Activated T-helper 1 cell treated with anti-CD3 and anti-CD28 coated beads, Interleukin-12 subunit alpha, Interleukin-12 subunit beta, Interleukin-2, Interleukin-4 antibody, amounts not matched to agents 30 ng/mL and 10 ng/mL and 1 ng/mL, durations not matched to agents 14 hours and 24 hours and 36 hours (primary cell): ENCODE measurements at regions not wholly inside any gene's neighbourhood (a gene's known extent, or its start where the extent isn't known, plus 50 kb on each side); places are given as distances from the start of the nearest gene placed in this dataset.

Experiments used
- DNase-seq: peaks from one replicate; pipeline ENCODE4 v3.0.0; 2021; ENCODE audit warnings: low spot score
- H3K27ac Mint-ChIP-seq: one replicate; pipeline ENCODE4 v1.8.0; 2021; ENCODE audit warnings: mild to moderate bottlenecking, mixed read lengths
- H3K27me3 Mint-ChIP-seq: one replicate; pipeline ENCODE4 v1.8.0; 2022; ENCODE audit warnings: mild to moderate bottlenecking, moderate library complexity, mixed read lengths; ENCODE audit not compliant: insufficient read depth
- H3K36me3 Mint-ChIP-seq: one replicate; pipeline ENCODE4 v1.8.0; 2021; ENCODE audit warnings: low read depth, mixed read lengths
- H3K4me1 Mint-ChIP-seq: one replicate; pipeline ENCODE4 v1.8.0; 2021; ENCODE audit warnings: low read depth, mixed read lengths
- H3K4me3 Mint-ChIP-seq: one replicate; pipeline ENCODE4 v1.8.0; 2021; ENCODE audit warnings: mild to moderate bottlenecking, moderate library complexity, mixed read lengths
- H3K9me3 Mint-ChIP-seq: one replicate; pipeline ENCODE4 v1.8.0; 2021; ENCODE audit warnings: mixed read lengths
- intact Hi-C: fragments of 100-400 bp; cut with micrococcal nuclease; formaldehyde crosslinking; loops from one replicate; pipeline ENCODE4 v1.15.1; 2024

- no peak overlapping the region for H3K27ac Mint-ChIP-seq
- no peaks in the 10 kb centered on the region for H3K27me3 Mint-ChIP-seq
- DNase-seq = no peak
- no peaks in the 10 kb centered on the region for H3K36me3 Mint-ChIP-seq
- peaks cover 15% of the 10 kb centered on the region for H3K4me1 Mint-ChIP-seq
- H3K4me3 Mint-ChIP-seq = no peak overlapping the region
- intact Hi-C loops = no loop called here
- H3K9me3 Mint-ChIP-seq = peaks cover 6% of the 10 kb centered on the region
Observed at GRCh38 chr5:173826086-173826427, 62.1 kb upstream of the CPEB4 start.

- Mint-ChIP-seq H3K4me1 (peaks cover 9% of the 10 kb centered on the region), H3K4me3 (no peak overlapping the region), H3K9me3 (peaks cover 6% of the 10 kb centered on the region), H3K27me3 (no peaks in the 10 kb centered on the region), H3K27ac (no peak overlapping the region), H3K36me3 (no peaks in the 10 kb centered on the region)
- no peak for DNase-seq
- intact Hi-C loops = no loop called here
Observed at GRCh38 chr5:173826428-173827350, 61.5 kb upstream of the CPEB4 start.

DNA sequence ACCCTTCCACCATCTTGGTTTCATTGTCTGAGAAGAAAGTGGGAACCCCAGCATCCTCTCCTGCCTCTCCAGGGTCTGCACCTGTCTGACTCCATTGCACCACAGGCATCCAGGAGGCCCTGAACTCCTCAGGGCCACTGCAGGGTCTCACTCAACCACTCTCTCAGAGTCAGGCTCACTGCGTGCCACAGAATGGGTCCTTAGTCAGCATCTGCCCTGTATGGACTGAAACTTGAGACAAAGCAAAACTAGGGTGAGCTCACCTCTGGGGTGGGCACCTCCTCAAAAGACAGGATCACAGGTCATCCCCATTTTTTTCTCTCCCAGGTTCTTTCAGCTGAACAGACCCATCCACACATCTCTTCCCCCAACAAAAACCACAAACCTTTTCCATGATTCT, 59.2 kb upstream of the CPEB4 start:
- H3K36me3 Mint-ChIP-seq = no peaks in the 10 kb centered on the region
- intact Hi-C loops = no loop called here

DNA sequence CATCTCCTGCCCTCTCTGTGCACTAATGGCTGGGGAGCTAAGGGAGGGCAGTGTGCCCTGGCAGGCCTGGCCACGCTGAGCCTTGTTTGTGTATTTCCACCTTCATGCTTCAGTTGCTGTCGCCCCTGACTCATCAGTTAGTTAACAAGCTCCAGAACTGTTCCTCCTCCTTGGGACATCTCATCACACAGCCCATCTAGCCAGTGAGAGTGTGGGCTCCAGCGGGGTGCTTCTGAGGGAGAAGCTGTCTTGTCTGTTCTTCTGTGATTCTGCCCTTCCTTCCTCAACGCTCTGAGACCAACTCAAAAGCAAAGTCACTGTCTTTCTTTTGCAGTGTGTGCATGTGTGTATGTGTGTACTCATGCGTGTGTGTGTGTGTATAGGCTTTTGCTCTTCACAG, 58.3 kb upstream of the CPEB4 start:
- no peak overlapping the region for H3K27ac Mint-ChIP-seq
- H3K36me3 Mint-ChIP-seq = no peaks in the 10 kb centered on the region
- no peak for DNase-seq
- H3K9me3 Mint-ChIP-seq = peaks cover 6% of the 10 kb centered on the region
- intact Hi-C loops = no loop called here
- no peak overlapping the region for H3K4me3 Mint-ChIP-seq
- H3K27me3 Mint-ChIP-seq = peaks cover 2% of the 10 kb centered on the region
- H3K4me1 Mint-ChIP-seq = no peaks in the 10 kb centered on the region

More for the DNA sequence above, 59.2 kb upstream of the CPEB4 start:
- H3K4me1 Mint-ChIP-seq = no peaks in the 10 kb centered on the region
- peaks cover 6% of the 10 kb centered on the region for H3K9me3 Mint-ChIP-seq
- no peak overlapping the region for H3K4me3 Mint-ChIP-seq
- peaks cover 2% of the 10 kb centered on the region for H3K27me3 Mint-ChIP-seq
- no peak overlapping the region for H3K27ac Mint-ChIP-seq
- no peak for DNase-seq

DNA sequence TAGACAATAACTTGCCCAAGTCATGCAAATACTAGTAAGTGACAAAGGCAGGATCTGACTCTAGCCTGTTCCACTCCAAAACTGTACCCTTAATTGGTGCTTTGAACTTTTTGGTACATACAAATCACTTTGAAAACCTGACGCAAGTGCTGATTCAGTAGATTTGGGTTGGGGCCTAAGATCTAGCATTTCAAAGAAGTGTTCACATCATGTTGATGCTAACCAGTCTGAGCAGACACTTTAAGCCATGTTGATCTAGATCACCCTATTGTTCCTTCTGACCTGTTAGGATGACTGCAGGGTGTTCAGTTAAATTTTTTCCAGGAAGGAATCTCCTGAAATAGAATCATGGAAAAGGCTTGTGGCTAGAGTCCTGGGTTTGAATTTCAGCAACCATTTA, 57.7 kb upstream of the CPEB4 start:
- intact Hi-C loops = no loop called here

DNA sequence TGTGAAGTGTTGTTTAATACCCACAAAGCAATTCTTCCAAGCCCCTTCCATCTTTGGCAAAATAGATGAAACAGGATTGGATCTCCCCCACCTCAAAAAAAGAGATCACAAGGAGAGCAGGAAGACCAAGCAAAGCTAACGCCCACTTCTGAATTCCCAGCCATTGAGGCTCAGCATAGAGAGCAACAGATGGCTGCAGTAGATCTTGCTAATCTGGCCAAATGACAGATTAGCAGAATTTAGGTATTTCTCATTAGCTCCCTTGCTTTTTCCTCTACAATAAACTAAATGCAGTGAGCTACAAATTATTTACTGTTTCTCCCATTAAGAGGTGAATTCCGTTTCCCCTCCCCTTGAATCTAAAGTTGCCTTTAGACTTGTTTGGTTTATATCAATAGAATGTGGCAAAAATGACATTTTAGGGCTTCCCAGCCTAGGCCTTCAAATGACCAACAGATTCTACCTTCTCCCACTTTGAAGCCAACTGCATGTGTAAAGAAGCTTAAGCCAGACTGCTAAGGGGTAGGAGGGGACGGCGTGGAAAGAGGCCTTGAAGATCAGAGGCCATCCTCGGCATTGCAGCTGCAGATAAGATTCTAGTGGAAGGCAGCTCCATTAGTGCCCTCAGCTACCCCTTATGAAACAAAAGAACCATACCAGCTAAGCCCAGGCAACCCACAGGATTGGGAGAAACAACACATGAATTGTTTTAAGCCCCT, 56.8 kb upstream of the CPEB4 start:
- H3K27ac Mint-ChIP-seq = no peak overlapping the region
- H3K36me3 Mint-ChIP-seq = no peaks in the 10 kb centered on the region
- peaks cover 6% of the 10 kb centered on the region for H3K9me3 Mint-ChIP-seq
- no peaks in the 10 kb centered on the region for H3K4me1 Mint-ChIP-seq
- no peak overlapping the region for H3K4me3 Mint-ChIP-seq
- H3K27me3 Mint-ChIP-seq = peaks cover 2% of the 10 kb centered on the region
- intact Hi-C loops = no loop called here
- DNase-seq = no peak

More for the DNA sequence above, 57.7 kb upstream of the CPEB4 start:
- Mint-ChIP-seq H3K4me3 (no peak overlapping the region), H3K9me3 (peaks cover 6% of the 10 kb centered on the region), H3K27ac (no peak overlapping the region), H3K4me1 (no peaks in the 10 kb centered on the region), H3K36me3 (no peaks in the 10 kb centered on the region), H3K27me3 (peaks cover 2% of the 10 kb centered on the region)
- DNase-seq = no peak

DNA sequence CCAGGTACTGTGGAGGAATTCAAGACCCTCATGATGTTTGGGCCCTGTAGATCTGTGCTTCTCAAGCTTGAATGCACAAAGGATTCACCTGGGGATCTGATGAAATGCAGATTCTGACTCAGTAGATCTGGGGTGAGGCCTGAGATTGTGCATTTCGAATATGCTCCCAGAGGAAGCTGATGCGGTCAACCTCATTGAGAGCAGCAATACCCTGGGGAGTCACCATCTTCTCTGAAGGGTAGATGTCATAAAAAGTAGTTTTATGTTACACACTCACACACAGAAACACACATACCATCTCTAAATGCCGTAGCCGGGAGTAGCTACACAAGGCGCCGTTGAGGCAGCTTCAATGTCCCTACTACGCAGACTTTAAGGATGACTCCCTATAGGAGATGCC, 55.8 kb upstream of the CPEB4 start:
- DNase-seq = no peak
- Mint-ChIP-seq H3K4me3 (no peak overlapping the region), H3K4me1 (no peaks in the 10 kb centered on the region), H3K36me3 (no peaks in the 10 kb centered on the region), H3K27ac (no peak overlapping the region), H3K27me3 (peaks cover 2% of the 10 kb centered on the region), H3K9me3 (peaks cover 6% of the 10 kb centered on the region)
- intact Hi-C loops = no loop called here

GRCh38 chr5:173833196-173833985, 54.8 kb upstream of the CPEB4 start:
- H3K27ac Mint-ChIP-seq = no peak overlapping the region

DNA sequence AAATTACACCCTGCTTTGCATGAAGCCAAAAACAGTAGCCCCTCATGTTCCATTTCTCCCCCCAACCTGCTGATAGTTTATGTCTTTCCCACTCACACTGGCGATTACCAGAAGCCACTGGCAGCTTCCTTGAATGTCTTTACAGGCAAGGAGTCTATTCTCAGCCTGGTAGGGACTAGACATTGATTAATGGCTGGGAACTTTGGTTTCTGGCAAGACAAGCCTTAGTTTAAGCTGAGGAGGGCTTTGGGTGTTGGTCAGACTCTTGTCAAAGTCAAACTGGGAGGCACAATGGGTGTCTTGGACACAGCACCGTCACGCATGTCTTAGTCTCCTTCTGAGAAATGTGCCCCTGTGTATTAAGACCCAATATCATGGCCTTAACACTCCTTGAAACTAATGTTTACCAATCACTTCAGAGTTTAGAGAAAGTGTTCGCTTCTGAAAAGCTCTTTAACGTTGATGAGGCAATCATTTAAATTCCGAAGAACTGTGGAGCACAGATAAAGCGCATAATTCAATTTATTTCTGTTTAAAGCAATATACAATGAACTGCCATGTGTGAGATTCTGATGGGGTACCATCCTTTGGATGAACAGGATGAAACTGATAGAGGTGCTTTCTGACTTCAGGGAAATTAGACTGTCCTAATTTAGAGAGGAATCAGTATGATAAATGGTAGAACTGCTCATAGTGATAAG, 53.9 kb upstream of the CPEB4 start:
- DNase-seq = no peak
- Mint-ChIP-seq H3K27ac (no peak overlapping the region), H3K4me1 (no peaks in the 10 kb centered on the region), H3K27me3 (peaks cover 2% of the 10 kb centered on the region), H3K36me3 (no peaks in the 10 kb centered on the region), H3K4me3 (no peak overlapping the region), H3K9me3 (no peaks in the 10 kb centered on the region)
- intact Hi-C loops = no loop called here

More at GRCh38 chr5:173833196-173833985, 54.8 kb upstream of the CPEB4 start:
- intact Hi-C loops = no loop called here
- no peak for DNase-seq
- H3K27me3 Mint-ChIP-seq = peaks cover 2% of the 10 kb centered on the region
- no peak overlapping the region for H3K4me3 Mint-ChIP-seq
- H3K4me1 Mint-ChIP-seq = no peaks in the 10 kb centered on the region
- no peaks in the 10 kb centered on the region for H3K9me3 Mint-ChIP-seq
- H3K36me3 Mint-ChIP-seq = no peaks in the 10 kb centered on the region

GRCh38 chr5:173835131-173835530, 53.0 kb upstream of the CPEB4 start:
- Mint-ChIP-seq H3K27ac (no peak overlapping the region), H3K4me3 (no peak overlapping the region), H3K4me1 (no peaks in the 10 kb centered on the region), H3K9me3 (no peaks in the 10 kb centered on the region), H3K36me3 (no peaks in the 10 kb centered on the region), H3K27me3 (peaks cover 2% of the 10 kb centered on the region)
- intact Hi-C loops = no loop called here
- DNase-seq = no peak

GRCh38 chr5:173835661-173836060, 52.5 kb upstream of the CPEB4 start:
- H3K27ac Mint-ChIP-seq = no peak overlapping the region
- no peaks in the 10 kb centered on the region for H3K36me3 Mint-ChIP-seq
- H3K4me1 Mint-ChIP-seq = no peaks in the 10 kb centered on the region
- no peak overlapping the region for H3K4me3 Mint-ChIP-seq
- H3K27me3 Mint-ChIP-seq = peaks cover 2% of the 10 kb centered on the region
- intact Hi-C loops = no loop called here
- DNase-seq = no peak
- no peaks in the 10 kb centered on the region for H3K9me3 Mint-ChIP-seq

GRCh38 chr5:173837654-173838053, 50.5 kb upstream of the CPEB4 start:
- H3K9me3 Mint-ChIP-seq = no peaks in the 10 kb centered on the region
- DNase-seq = no peak
- intact Hi-C loops = no loop called here
- peaks cover 2% of the 10 kb centered on the region for H3K27me3 Mint-ChIP-seq
- H3K4me3 Mint-ChIP-seq = no peak overlapping the region
- no peak overlapping the region for H3K27ac Mint-ChIP-seq
- no peaks in the 10 kb centered on the region for H3K36me3 Mint-ChIP-seq
- no peaks in the 10 kb centered on the region for H3K4me1 Mint-ChIP-seq
